Neuron (in vitro differentiated cells): ENCODE measurements at regions not wholly inside any gene's neighbourhood (a gene's known extent, or its start where the extent isn't known, plus 50 kb on each side); places are given as distances from the start of the nearest gene placed in this dataset.
"Not testable (repeated sequence)": the region's sequence is repeated elsewhere in the genome, so short reads cannot be mapped to it uniquely, and the experiment has no call there.

Experiments used
- H2AFZ ChIP-seq: one replicate; pipeline ENCODE4 v1.6.1; 2013; ENCODE audit warnings: low read depth, mild to moderate bottlenecking, inconsistent platforms, low read length, moderate library complexity
- H3K27me3 ChIP-seq: one replicate; pipeline ENCODE4 v1.6.1; 2013; ENCODE audit warnings: low read length; ENCODE audit not compliant: insufficient read depth
- H3K36me3 ChIP-seq: one replicate; pipeline ENCODE4 v1.6.1; 2013; ENCODE audit warnings: low read length; ENCODE audit not compliant: insufficient read depth
- H3K4me1 ChIP-seq: one replicate; pipeline ENCODE4 v1.6.1; 2013; ENCODE audit warnings: low read length; ENCODE audit not compliant: insufficient read depth
- H3K4me3 ChIP-seq: 2 replicates; pipeline ENCODE4 v1.5.1; 2013; ENCODE audit warnings: mild to moderate bottlenecking, low read length, moderate library complexity
- H3K9me3 ChIP-seq: one replicate; pipeline ENCODE4 v1.6.1; 2013; ENCODE audit warnings: low read length

- no peak overlapping the region for H3K4me3 ChIP-seq
- no peaks in the 10 kb centered on the region for H3K36me3 ChIP-seq
- no peaks in the 10 kb centered on the region for H3K27me3 ChIP-seq
- H3K9me3 ChIP-seq = no peaks in the 10 kb centered on the region
- no peaks in the 10 kb centered on the region for H3K4me1 ChIP-seq
- no peak overlapping the region for H2AFZ ChIP-seq
These were observed 193.6 kb downstream of the MBL2 start for GRCh38 chr10:52578871-52579405.

DNA sequence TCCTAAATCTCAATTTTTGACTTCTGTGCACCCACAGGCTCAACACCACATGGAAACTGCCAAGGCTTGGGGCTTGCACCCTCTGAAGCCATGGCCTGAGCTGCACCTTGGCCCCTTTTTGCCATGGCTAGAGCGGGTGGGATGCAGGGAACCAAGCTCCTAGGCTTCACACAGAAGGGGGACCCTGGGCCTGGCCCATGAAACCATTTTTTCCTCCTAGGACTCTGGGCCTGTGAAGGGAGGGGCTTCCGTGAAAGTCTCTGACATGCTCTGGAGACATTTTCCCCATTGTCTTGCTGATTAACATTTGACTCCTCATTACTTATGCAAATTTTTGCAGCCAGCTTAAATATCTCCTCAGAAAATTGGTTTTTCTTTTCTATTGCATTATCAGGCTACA lies 190.9 kb downstream of the MBL2 start:
- not testable (repeated sequence) for H3K27me3 ChIP-seq, H3K4me1 ChIP-seq, H3K9me3 ChIP-seq, H2AFZ ChIP-seq, H3K36me3 ChIP-seq, H3K4me3 ChIP-seq

DNA sequence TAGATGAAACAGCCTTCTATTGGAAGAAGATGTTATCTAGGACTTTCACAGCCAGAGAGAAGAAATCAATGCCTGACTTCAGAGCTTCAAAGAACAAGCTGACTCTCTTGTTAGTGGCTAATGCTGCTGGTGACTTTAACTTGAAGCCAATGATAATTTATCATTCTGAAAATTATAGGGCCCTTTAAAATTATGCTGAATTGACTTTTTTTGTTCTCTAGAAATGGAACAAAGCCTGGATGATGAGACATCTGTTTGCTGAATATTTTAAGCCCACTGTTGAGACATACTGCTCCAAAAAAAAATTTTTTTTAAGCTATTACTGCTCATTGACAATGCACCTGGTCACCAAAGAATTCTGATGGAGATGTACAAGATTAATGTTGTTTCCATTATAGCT lies 189.2 kb downstream of the MBL2 start:
- H3K36me3 ChIP-seq = no peaks in the 10 kb centered on the region
- no peaks in the 10 kb centered on the region for H3K9me3 ChIP-seq
- no peak overlapping the region for H3K4me3 ChIP-seq
- H3K4me1 ChIP-seq = no peaks in the 10 kb centered on the region
- no peaks in the 10 kb centered on the region for H3K27me3 ChIP-seq
- no peak overlapping the region for H2AFZ ChIP-seq

DNA sequence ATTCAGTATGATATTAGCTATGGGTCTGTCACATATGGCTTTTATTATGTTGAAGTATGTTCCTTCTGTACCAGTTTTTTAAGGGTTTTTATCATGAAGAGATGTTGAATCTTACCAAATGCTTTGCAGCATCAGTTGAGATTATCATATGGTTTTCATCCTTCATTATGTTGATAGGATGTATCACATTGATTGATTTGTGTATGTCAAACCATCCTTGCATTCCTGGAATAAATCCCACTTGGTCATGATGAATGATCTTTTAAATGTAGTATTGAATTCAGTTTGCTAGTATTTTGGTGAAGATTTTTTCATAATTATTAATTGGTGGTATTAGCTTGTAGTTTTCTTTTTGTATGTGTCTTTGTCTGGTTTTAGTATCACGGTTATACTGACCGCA lies 185.9 kb downstream of the MBL2 start:
- Histone ChIP-seq H3K27me3 (no peaks in the 10 kb centered on the region), H3K4me1 (no peaks in the 10 kb centered on the region), H3K9me3 (no peaks in the 10 kb centered on the region), H3K36me3 (no peaks in the 10 kb centered on the region), H3K4me3 (no peak overlapping the region), H2AFZ (no peak overlapping the region)

DNA sequence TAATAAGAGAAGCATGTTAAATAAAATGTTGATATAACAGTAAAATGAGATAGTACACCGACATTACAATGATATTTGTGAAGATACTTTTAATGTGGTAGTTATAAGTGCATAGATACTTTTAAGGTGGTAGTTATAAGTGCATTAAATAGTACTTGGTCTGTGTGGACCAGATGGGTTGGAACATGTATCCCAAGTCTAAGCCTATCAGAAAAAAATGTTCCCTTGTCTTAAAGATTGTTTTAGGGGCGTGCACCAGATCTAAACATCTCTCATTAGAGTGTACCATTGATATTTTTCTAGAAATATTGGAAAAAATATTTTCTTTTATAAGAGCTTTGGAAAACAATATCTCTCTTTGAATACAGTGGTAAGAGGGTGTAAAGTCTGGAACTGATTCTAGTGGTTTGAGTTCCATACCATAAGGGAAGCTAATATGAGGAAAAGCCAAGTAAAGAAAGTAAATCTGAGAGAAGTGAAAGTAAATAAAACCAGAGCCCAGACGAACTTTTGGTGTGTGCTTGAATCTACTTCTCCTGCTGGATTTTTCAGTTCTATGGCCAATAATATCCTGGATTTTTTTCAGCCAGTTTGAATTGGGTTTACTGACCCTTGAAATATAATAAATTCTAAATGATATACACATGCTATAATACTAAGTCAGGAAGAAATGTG lies 175.3 kb downstream of the MBL2 start:
- H3K27me3 ChIP-seq = no peaks in the 10 kb centered on the region
- no peak overlapping the region for H3K4me3 ChIP-seq
- H3K9me3 ChIP-seq = no peaks in the 10 kb centered on the region
- H2AFZ ChIP-seq = no peak overlapping the region
- H3K4me1 ChIP-seq = no peaks in the 10 kb centered on the region
- no peaks in the 10 kb centered on the region for H3K36me3 ChIP-seq

GRCh38 chr10:52598936-52599335 lies 173.6 kb downstream of the MBL2 start:
- Histone ChIP-seq H3K9me3 (no peaks in the 10 kb centered on the region), H3K4me1 (no peaks in the 10 kb centered on the region), H3K27me3 (no peaks in the 10 kb centered on the region), H2AFZ (no peak overlapping the region), H3K4me3 (no peak overlapping the region), H3K36me3 (no peaks in the 10 kb centered on the region)

- Histone ChIP-seq H3K4me1 (no peaks in the 10 kb centered on the region), H3K9me3 (no peaks in the 10 kb centered on the region), H3K4me3 (no peak overlapping the region), H3K27me3 (no peaks in the 10 kb centered on the region), H3K36me3 (no peaks in the 10 kb centered on the region), H2AFZ (no peak overlapping the region)
These were observed 172.9 kb downstream of the MBL2 start for GRCh38 chr10:52599551-52600200.

GRCh38 chr10:52604131-52604530 lies 168.5 kb downstream of the MBL2 start:
- not testable (repeated sequence) for H3K9me3 ChIP-seq, H2AFZ ChIP-seq, H3K27me3 ChIP-seq, H3K4me3 ChIP-seq, H3K4me1 ChIP-seq, H3K36me3 ChIP-seq

DNA sequence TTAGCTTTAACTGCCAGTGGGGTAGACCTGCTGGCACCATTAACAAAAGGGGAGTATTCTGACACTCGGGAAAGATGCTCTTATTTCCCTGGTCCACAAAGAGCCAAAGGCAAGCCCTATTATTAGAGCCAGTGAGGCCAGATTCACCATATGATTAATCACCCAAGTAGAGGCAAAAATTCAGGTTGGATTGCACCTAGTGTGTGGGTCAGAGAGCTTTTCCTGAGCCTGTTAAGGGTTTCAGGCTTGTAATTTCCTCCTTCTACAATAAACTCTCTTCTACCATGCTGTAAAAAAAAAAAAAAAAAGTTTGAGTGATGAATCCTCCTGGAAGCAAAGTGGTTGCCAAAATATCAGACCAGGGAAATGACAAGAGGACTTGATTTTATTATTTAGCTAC lies 163.5 kb downstream of the MBL2 start:
- H3K4me3 ChIP-seq = no peak overlapping the region
- H3K36me3 ChIP-seq = no peaks in the 10 kb centered on the region
- no peaks in the 10 kb centered on the region for H3K4me1 ChIP-seq
- no peak overlapping the region for H2AFZ ChIP-seq
- H3K9me3 ChIP-seq = no peaks in the 10 kb centered on the region
- H3K27me3 ChIP-seq = no peaks in the 10 kb centered on the region

- H3K9me3 ChIP-seq = no peaks in the 10 kb centered on the region
- H3K36me3 ChIP-seq = no peaks in the 10 kb centered on the region
- no peak overlapping the region for H2AFZ ChIP-seq
- H3K4me1 ChIP-seq = no peaks in the 10 kb centered on the region
- no peak overlapping the region for H3K4me3 ChIP-seq
- no peaks in the 10 kb centered on the region for H3K27me3 ChIP-seq
These were observed 162.9 kb downstream of the MBL2 start for GRCh38 chr10:52609626-52610240.

DNA sequence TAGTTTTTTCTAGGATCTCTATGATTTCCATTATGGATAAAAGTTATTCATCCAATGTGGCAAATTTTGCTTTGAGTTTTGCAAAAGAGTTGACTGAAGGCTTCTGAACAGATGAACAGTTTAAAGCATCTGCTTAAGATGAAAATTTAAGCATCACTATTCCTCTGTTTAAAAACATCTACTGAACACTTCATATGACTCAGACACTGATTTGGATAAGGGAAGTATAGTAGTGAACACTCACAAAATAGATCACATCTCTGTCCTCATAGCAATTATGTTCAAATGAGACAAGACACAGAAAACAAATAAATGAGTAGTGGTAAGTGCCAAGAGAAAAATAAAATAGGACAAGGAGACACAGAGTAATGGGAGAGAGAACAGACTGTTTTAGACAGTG lies 157.3 kb downstream of the MBL2 start:
- no peaks in the 10 kb centered on the region for H3K9me3 ChIP-seq
- H3K36me3 ChIP-seq = no peaks in the 10 kb centered on the region
- H3K4me3 ChIP-seq = no peak overlapping the region
- H3K4me1 ChIP-seq = no peaks in the 10 kb centered on the region
- H2AFZ ChIP-seq = no peak overlapping the region
- no peaks in the 10 kb centered on the region for H3K27me3 ChIP-seq

DNA sequence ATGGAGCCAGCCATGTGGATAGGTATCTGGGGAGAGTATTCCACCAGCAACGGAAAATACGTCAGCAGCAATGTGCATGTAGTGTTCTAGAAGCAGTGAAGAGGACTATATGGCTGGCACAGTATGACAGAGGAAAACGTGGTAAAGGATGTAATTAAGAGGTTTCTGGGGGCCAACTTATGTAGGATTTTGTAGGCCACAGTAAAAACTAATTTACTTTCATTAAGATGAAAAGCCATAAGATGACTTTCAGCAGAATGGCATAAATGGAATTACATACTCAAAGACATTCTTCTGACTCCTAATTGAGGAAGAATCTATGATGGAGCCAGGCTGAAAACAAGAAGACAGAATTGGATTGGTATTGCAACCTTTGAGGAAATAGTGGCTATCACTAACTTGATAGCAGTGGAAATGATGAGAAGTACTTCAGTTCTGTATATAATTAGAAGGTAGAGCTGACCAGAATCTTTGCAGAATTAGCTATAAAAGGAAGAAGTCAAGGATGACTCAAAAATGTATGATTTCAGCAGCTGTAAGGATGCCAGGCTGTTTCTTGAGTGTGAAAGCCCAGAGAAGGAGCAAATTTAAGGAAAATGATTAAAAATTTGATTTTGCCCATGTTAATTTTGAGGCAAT lies 156.7 kb downstream of the MBL2 start:
- no peak overlapping the region for H2AFZ ChIP-seq
- no peaks in the 10 kb centered on the region for H3K36me3 ChIP-seq
- no peaks in the 10 kb centered on the region for H3K27me3 ChIP-seq
- H3K4me3 ChIP-seq = no peak overlapping the region
- no peaks in the 10 kb centered on the region for H3K4me1 ChIP-seq
- no peaks in the 10 kb centered on the region for H3K9me3 ChIP-seq

GRCh38 chr10:52616395-52616764 lies 156.2 kb downstream of the MBL2 start:
- Histone ChIP-seq H2AFZ (no peak overlapping the region), H3K4me1 (no peaks in the 10 kb centered on the region), H3K9me3 (no peaks in the 10 kb centered on the region), H3K27me3 (no peaks in the 10 kb centered on the region), H3K4me3 (no peak overlapping the region), H3K36me3 (no peaks in the 10 kb centered on the region)
